Activated CD4-positive, CD25-positive, alpha-beta regulatory T cell treated with anti-CD3 and anti-CD28 coated beads, Interleukin-2, amount 50 U/mL, for 24 hours (primary cell): ENCODE measurements at regions not wholly inside any gene's neighbourhood (a gene's known extent, or its start where the extent isn't known, plus 50 kb on each side); places are given as distances from the start of the nearest gene placed in this dataset.

Experiments
- ATAC-seq, 2 donors: fragments of 150-1000 bp; cut with Tn5 transposase; one replicate each; pipeline ENCODE4 v1.10.0; 2021; ENCODE audit warnings: mild to moderate bottlenecking in 1 of 2, moderate library complexity in 1 of 2

GRCh38 chr13:71068041-71068440 is 799.0 kb downstream of the DACH1 start:
- no peak for ATAC-seq

- ATAC-seq: no peak
Measured at GRCh38 chr13:71067165-71067815, 799.7 kb downstream of the DACH1 start.

- no peak for ATAC-seq
Measured at GRCh38 chr13:71056581-71056980, 810.4 kb downstream of the DACH1 start.

- ATAC-seq: no peak
Measured at GRCh38 chr13:71055644-71056043, 811.4 kb downstream of the DACH1 start.

- ATAC-seq: no peak
Measured at GRCh38 chr13:71055047-71055446, 812.0 kb downstream of the DACH1 start.

GRCh38 chr13:71054358-71054757 is 812.6 kb downstream of the DACH1 start:
- ATAC-seq: no peak

GRCh38 chr13:71051573-71051972 is 815.4 kb downstream of the DACH1 start:
- no peak for ATAC-seq

GRCh38 chr13:71046360-71047079 is 820.5 kb downstream of the DACH1 start:
- ATAC-seq: no peak

- no peak for ATAC-seq
Measured at GRCh38 chr13:71045101-71045500, 821.9 kb downstream of the DACH1 start.

- no peak for ATAC-seq
Measured at GRCh38 chr13:71039440-71039839, 827.6 kb downstream of the DACH1 start.

- ATAC-seq: no peak
Measured at GRCh38 chr13:71034018-71034417, 833.0 kb downstream of the DACH1 start.

- no peak for ATAC-seq
Measured at GRCh38 chr13:71033026-71033425, 834.0 kb downstream of the DACH1 start.

- no peak for ATAC-seq
Measured at GRCh38 chr13:71030784-71031183, 836.2 kb downstream of the DACH1 start.

- ATAC-seq: no peak
Measured at GRCh38 chr13:71028884-71029283, 838.1 kb downstream of the DACH1 start.

GRCh38 chr13:71021825-71022422 is 845.1 kb downstream of the DACH1 start:
- ATAC-seq: no peak

GRCh38 chr13:71018995-71019394 is 848.0 kb downstream of the DACH1 start:
- no peak for ATAC-seq

- ATAC-seq: no peak
Measured at GRCh38 chr13:71018544-71018943, 848.5 kb downstream of the DACH1 start.

- ATAC-seq: no peak
Measured at GRCh38 chr13:71017607-71018006, 849.4 kb downstream of the DACH1 start.

GRCh38 chr13:71015516-71015915 is 851.5 kb downstream of the DACH1 start:
- ATAC-seq: no peak

GRCh38 chr13:71015021-71015420 is 852.0 kb downstream of the DACH1 start:
- no peak for ATAC-seq

GRCh38 chr13:71005919-71006318 is 861.1 kb downstream of the DACH1 start:
- no peak for ATAC-seq

GRCh38 chr13:70995338-70995737 is 871.7 kb downstream of the DACH1 start:
- no peak for ATAC-seq

GRCh38 chr13:70994191-70994590 is 872.8 kb downstream of the DACH1 start:
- no peak for ATAC-seq

- ATAC-seq: no peak
Measured at GRCh38 chr13:70987043-70987442, 878.8 kb upstream of the KLHL1 start.
